ENCODE measurements at regions not wholly inside any gene's neighbourhood (a gene's known extent, or its start where the extent isn't known, plus 50 kb on each side); places are given as distances from the start of the nearest gene placed in this dataset.

DNA sequence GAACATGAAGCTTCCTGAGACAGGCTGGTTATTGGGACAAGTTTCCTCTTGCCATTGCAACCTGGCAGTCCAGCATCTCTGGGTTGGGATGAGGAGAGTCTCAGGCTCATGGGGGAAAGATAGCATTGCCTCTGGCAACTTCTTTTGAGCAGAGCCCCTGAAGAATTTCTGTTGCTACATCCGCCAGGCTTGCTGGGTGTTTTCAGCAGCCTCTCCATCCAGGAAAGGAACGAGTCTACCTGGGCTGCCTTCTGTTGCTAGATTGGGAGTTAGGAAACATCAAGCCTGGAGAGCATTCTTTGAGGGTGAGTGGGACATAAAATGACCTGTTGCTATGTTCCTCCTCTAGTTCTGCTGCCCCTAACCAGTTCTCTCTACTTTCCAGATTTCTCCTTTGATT is 313.5 kb downstream of the RFPL4B start:
- TF ChIP-seq TAF1 (IDR thresholded peaks at IDR 0.05; ENCODE audit: borderline replicate concordance, insufficient read depth, low read length) (no peak), FOXP2 (optimal IDR thresholded peaks at IDR 0.05; ENCODE audit: borderline replicate concordance, extremely low read depth, extremely low read length, insufficient read depth) (no peak), POLR2AphosphoS5 (IDR thresholded peaks at IDR 0.05; ENCODE audit: low read depth, low read length) (no peak), SIN3A (IDR thresholded peaks at IDR 0.05; ENCODE audit: borderline replicate concordance, insufficient read depth, low read length) (no peak)
- TF ChIP-seq, protein P1, sequence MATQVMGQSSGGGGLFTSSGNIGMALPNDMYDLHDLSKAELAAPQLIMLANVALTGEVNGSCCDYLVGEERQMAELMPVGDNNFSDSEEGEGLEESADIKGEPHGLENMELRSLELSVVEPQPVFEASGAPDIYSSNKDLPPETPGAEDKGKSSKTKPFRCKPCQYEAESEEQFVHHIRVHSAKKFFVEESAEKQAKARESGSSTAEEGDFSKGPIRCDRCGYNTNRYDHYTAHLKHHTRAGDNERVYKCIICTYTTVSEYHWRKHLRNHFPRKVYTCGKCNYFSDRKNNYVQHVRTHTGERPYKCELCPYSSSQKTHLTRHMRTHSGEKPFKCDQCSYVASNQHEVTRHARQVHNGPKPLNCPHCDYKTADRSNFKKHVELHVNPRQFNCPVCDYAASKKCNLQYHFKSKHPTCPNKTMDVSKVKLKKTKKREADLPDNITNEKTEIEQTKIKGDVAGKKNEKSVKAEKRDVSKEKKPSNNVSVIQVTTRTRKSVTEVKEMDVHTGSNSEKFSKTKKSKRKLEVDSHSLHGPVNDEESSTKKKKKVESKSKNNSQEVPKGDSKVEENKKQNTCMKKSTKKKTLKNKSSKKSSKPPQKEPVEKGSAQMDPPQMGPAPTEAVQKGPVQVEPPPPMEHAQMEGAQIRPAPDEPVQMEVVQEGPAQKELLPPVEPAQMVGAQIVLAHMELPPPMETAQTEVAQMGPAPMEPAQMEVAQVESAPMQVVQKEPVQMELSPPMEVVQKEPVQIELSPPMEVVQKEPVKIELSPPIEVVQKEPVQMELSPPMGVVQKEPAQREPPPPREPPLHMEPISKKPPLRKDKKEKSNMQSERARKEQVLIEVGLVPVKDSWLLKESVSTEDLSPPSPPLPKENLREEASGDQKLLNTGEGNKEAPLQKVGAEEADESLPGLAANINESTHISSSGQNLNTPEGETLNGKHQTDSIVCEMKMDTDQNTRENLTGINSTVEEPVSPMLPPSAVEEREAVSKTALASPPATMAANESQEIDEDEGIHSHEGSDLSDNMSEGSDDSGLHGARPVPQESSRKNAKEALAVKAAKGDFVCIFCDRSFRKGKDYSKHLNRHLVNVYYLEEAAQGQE (IDR thresholded peaks at IDR 0.05; ENCODE audit: insufficient read depth in 1 of 2, low read depth in 2 of 2, low read length in 2 of 2), result no peak

DNA sequence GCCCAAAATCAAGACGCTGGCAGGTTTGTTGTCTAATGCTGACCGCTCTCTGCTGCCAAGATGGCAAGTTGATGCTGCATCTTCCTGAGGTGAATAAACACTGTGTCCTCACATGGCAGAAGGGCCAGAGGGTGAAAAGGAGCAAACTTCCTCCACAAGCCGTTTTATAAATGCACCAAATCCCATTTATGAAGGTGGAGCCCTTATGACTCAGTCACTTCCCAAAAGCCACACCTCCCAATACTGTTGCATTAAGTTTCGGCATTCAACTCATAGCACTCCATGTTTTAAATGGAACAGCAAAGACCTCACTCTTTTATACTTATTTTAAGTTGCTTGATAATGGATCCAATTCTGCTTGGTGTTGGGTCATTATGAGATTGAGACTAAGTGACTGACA is 316.6 kb downstream of the RFPL4B start:
- TF ChIP-seq POLR2AphosphoS5 (IDR thresholded peaks at IDR 0.05; ENCODE audit: low read depth, low read length), result no peak
- TF ChIP-seq FOXP2 (optimal IDR thresholded peaks at IDR 0.05; ENCODE audit: borderline replicate concordance, extremely low read depth, extremely low read length, insufficient read depth), result no peak
- TF ChIP-seq, protein P1 (IDR thresholded peaks at IDR 0.05; ENCODE audit: insufficient read depth in 1 of 2, low read depth in 2 of 2, low read length in 2 of 2), result no peak
- TF ChIP-seq TAF1 (IDR thresholded peaks at IDR 0.05; ENCODE audit: borderline replicate concordance, insufficient read depth, low read length), result no peak
- no peak for TF ChIP-seq SIN3A (IDR thresholded peaks at IDR 0.05; ENCODE audit: borderline replicate concordance, insufficient read depth, low read length)

DNA sequence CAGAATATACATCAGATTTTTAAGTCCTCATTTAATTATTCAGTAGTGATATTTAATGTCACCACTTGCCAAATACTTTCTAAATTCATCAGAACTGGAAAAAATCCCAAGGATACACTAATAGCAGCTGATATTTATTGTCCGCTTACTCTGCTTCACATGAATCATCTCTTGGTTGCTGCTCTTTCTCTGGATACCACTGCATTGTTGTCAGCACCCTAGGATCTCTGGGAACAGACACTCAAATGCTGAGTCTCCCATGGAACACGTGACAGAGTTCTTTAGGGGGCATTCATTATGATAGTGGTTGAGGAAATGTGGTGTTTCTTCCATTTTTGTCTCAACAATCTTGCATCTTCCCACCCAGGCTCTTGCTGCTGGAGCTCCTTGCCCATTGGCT is 318.0 kb downstream of the RFPL4B start:
- TF ChIP-seq FOXP2 (optimal IDR thresholded peaks at IDR 0.05; ENCODE audit: borderline replicate concordance, extremely low read depth, extremely low read length, insufficient read depth) (no peak), TAF1 (IDR thresholded peaks at IDR 0.05; ENCODE audit: borderline replicate concordance, insufficient read depth, low read length) (no peak), SIN3A (IDR thresholded peaks at IDR 0.05; ENCODE audit: borderline replicate concordance, insufficient read depth, low read length) (no peak), POLR2AphosphoS5 (IDR thresholded peaks at IDR 0.05; ENCODE audit: low read depth, low read length) (no peak)
- TF ChIP-seq, protein P1 (IDR thresholded peaks at IDR 0.05; ENCODE audit: insufficient read depth in 1 of 2, low read depth in 2 of 2, low read length in 2 of 2), result no peak

DNA sequence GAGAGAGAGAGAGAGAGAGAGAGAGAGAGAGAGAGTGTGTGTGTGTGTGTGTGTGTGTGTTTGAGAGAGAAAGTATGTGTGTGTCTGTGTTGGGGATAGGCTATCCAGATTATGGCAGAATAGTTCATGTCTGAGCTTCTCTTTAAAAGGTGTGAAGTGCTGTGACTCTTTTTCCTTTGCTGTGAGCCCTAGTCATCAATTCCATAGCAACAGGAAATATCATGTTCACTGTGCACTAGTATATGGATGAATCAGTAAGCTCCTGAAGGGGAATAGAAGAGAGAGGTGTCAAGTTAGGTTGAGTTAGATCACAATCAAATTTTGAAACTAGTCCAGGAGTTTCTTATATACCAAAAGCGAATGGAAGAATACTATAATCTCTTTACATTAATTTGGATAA is 318.7 kb downstream of the RFPL4B start:
- TF ChIP-seq, protein P1 (IDR thresholded peaks at IDR 0.05; ENCODE audit: insufficient read depth in 1 of 2, low read depth in 2 of 2, low read length in 2 of 2), result no peak
- TF ChIP-seq SIN3A (IDR thresholded peaks at IDR 0.05; ENCODE audit: borderline replicate concordance, insufficient read depth, low read length) (no peak), POLR2AphosphoS5 (IDR thresholded peaks at IDR 0.05; ENCODE audit: low read depth, low read length) (no peak), TAF1 (IDR thresholded peaks at IDR 0.05; ENCODE audit: borderline replicate concordance, insufficient read depth, low read length) (no peak), FOXP2 (optimal IDR thresholded peaks at IDR 0.05; ENCODE audit: borderline replicate concordance, extremely low read depth, extremely low read length, insufficient read depth) (no peak)

DNA sequence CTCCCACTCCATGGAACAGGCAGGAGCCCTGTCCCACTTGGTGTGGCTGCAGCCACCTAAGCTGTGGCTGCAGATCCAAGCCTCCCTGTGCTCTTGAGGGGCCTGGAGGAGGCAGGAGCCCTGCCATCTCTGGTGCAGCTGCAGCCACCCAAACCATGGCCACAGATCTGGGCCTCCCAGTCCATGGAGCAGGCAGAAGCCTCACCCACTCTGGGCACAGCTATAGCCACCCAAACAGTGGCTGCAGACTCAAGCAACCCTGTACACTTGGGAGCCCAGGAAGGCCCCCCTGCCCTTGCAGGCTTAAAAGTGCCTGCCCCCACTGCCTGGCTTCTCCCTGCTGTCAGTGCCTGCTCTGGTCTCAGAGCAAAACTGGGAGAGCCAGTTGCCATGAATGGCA is 320.3 kb downstream of the RFPL4B start:
- TF ChIP-seq POLR2AphosphoS5 (IDR thresholded peaks at IDR 0.05; ENCODE audit: low read depth, low read length) (no peak), SIN3A (IDR thresholded peaks at IDR 0.05; ENCODE audit: borderline replicate concordance, insufficient read depth, low read length) (no peak), TAF1 (IDR thresholded peaks at IDR 0.05; ENCODE audit: borderline replicate concordance, insufficient read depth, low read length) (no peak), FOXP2 (optimal IDR thresholded peaks at IDR 0.05; ENCODE audit: borderline replicate concordance, extremely low read depth, extremely low read length, insufficient read depth) (no peak)
- TF ChIP-seq, protein P1 (IDR thresholded peaks at IDR 0.05; ENCODE audit: insufficient read depth in 1 of 2, low read depth in 2 of 2, low read length in 2 of 2), result no peak
